Breast epithelium (tissue), 3 donors: ENCODE measurements at regions not wholly inside any gene's neighbourhood (a gene's known extent, or its start where the extent isn't known, plus 50 kb on each side); places are given as distances from the start of the nearest gene placed in this dataset.
"Not testable (repeated sequence)": the region's sequence is repeated elsewhere in the genome, so short reads cannot be mapped to it uniquely, and the experiment has no call there.

Experiments used
- CTCF ChIP-seq, 3 donors: fragments of 450-650 bp; IDR thresholded peaks; one replicate each; pipeline ENCODE4 v1.5.1; 2016 to 2017; ENCODE audit warnings: antibody characterized with exemption in 3 of 3, mild to moderate bottlenecking in 3 of 3, moderate library complexity in 3 of 3
- POLR2A ChIP-seq: fragments of 450-650 bp; IDR thresholded peaks from one replicate; pipeline ENCODE4 v1.6.1; 2016; ENCODE audit warnings: antibody characterized with exemption, mild to moderate bottlenecking, moderate library complexity

GRCh38 chr11:87623531-87624365 is 551.5 kb downstream of the RAB38 start:
- TF ChIP-seq CTCF (IDR thresholded peaks at IDR 0.05); POLR2A: not testable (repeated sequence)
